GM12875 (cell line): ENCODE measurements at regions not wholly inside any gene's neighbourhood (a gene's known extent, or its start where the extent isn't known, plus 50 kb on each side); places are given as distances from the start of the nearest gene placed in this dataset.
A peak's percentile ranks its signal among the peaks of the same experiment; 100 is the strongest.

Experiments
- H3K4me3 ChIP-seq: one replicate; pipeline ENCODE4 v1.5.1; 2011; ENCODE audit warnings: low read depth, low read length, control low read depth
- TF ChIP-seq, protein P1 (sequence below): IDR thresholded peaks from 2 replicates; pipeline ENCODE4 v1.5.1; 2011; ENCODE audit warnings: low read depth, mild to moderate bottlenecking, control low read depth, inconsistent platforms, low read length, moderate library complexity, borderline replicate concordance; ENCODE audit not compliant: insufficient read depth

DNA sequence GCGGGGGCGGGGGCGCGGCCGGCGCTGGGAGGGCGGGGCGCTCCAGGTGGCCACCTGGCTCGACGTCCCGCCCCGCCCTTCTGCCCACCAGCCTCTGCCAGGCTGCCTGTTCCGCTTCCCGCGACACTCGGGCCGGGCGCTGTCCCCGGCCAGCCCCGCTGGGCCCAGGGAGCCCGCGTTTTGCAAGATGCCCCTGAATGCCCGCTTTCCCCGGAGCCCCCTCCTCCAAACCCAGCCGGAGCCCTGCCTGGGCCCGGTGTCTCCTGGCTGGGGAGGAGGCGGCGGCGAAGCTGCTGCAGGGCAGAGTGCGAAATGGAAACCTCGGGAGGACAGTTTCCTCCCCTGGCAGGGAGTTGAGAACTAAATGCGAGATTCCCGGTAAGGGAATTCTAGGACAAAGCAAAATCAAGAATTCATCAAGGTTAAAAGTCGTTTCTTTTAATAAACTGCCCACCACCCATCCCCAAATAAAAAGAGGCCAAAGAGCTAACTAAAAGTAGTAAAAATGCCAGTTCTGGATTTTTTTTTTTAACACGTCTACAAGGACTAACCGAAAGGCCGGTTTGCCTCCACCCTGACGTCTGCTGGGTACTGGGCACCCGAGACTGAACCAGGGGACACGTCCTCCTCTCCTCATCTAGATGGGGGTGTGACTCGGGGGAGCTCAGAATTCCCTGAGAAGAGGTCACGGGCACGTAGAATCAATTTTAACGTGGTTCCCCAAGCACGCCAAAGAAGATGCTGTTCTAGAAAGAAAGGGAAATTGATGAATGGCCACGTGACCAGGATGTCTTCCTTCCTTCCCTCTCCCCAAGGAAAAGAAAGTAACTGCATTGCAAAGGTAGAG is 200.4 kb upstream of the NFE2L3 start:
- H3K4me3 ChIP-seq, result peak overlapping the region; percentile 50
- TF ChIP-seq, protein P1, sequence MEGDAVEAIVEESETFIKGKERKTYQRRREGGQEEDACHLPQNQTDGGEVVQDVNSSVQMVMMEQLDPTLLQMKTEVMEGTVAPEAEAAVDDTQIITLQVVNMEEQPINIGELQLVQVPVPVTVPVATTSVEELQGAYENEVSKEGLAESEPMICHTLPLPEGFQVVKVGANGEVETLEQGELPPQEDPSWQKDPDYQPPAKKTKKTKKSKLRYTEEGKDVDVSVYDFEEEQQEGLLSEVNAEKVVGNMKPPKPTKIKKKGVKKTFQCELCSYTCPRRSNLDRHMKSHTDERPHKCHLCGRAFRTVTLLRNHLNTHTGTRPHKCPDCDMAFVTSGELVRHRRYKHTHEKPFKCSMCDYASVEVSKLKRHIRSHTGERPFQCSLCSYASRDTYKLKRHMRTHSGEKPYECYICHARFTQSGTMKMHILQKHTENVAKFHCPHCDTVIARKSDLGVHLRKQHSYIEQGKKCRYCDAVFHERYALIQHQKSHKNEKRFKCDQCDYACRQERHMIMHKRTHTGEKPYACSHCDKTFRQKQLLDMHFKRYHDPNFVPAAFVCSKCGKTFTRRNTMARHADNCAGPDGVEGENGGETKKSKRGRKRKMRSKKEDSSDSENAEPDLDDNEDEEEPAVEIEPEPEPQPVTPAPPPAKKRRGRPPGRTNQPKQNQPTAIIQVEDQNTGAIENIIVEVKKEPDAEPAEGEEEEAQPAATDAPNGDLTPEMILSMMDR, result no peak

DNA sequence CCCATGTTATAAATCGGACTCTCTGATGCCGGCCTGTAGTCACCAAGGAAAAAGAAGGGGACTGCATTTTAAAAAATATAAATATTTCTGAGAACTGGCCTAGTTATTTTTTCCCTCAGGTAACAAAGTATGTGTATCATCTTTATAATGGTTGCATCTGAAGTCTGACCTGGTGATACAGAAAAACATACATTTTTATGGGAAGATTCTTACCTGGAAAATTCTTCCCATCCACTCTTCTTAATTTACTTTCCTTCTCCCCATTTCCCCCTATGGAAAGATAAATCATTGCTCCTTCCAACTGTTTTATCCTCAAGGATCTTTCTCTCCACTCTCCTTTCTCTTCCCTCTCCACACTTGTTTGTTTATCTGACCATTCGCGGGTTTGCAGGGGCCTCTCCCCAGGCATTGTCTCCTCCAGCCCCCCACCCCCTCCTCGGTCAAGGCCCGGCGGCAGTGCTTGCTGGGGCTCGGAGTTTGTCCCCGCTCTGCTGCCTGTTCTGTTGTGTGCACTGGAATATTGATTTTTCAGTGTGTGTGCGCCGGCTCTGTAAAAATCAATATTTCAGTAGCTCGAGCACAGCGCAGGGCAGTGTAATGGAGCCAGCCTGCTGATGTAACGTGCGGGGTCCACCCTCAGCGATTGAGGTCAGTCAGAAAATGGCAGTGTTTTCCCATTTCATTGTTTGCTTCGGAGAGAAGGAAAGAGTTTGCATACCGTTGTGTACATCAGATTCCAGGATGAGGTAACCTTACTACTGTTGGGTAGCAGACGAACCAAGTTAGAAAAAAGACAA is 199.5 kb upstream of the NFE2L3 start:
- H3K4me3 ChIP-seq, result no peak overlapping the region

DNA sequence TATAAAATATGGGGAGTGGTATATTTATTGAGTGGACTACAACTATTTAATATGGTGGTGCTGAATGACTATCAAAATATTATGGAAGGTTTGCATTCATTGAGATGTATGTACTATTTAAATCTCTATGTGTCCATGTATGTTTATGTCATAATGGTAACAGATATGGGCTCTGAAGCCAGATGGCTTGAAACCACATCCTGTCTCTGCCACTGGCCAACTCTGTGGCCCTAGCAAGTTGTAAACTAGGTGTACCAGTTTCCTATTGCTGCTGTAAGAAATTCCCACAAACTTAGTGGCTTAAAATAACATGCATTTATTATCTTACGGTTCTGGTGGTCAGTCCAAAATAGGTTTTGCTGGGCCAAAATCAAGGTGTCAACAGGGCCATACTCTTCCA is 198.1 kb upstream of the NFE2L3 start:
- no peak overlapping the region for H3K4me3 ChIP-seq
- TF ChIP-seq, protein P1, result no peak

More for the DNA sequence above, 199.5 kb upstream of the NFE2L3 start:
- TF ChIP-seq, protein P1, result no peak

DNA sequence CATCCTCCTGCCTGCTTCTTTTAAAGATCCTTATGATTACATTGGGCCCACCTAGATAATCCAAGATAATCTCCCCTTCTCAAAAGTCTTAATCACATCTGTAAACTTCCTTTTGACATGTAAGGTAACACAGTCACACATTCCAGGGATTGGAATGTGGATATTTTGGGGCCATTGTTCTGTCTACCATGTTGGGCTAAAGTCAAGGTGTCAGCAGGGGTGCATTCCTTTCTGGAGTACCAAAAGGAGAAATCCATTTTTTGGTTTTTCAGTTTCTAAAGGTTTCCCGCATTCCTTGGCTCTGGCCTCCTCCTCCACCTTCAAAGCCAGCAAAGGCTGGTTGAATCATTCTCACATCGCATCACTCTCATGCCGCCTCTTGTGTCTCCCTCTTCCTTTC is 197.6 kb upstream of the NFE2L3 start:
- TF ChIP-seq, protein P1, result no peak
- no peak overlapping the region for H3K4me3 ChIP-seq

DNA sequence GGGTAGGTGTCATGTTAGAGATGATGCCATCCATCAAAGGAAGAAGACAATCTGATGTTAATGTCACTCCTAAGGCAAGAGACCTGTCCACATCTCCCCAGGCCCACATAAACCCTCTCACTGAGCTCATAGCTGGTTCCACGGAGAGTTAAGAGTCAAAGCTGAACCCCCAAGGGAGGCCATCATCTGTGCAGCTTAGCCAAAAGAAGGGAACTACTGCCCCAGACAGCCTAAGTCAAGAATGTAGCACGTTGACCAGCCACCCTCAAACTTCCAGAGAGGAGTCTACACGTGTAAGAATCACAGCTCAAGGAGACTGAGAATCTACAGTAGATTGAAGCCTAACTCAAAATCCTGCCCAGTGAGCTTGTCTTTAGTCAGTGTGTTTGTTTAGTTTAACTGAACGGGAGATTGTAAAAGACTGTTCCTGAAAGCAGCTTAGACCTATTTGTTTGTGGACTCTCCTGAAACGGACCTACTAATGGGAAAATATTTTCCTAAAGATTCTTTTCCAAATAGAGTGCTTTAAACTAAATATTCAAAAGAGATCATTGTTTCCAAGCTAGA is 192.7 kb upstream of the NFE2L3 start:
- TF ChIP-seq, protein P1, result no peak
- no peak overlapping the region for H3K4me3 ChIP-seq

DNA sequence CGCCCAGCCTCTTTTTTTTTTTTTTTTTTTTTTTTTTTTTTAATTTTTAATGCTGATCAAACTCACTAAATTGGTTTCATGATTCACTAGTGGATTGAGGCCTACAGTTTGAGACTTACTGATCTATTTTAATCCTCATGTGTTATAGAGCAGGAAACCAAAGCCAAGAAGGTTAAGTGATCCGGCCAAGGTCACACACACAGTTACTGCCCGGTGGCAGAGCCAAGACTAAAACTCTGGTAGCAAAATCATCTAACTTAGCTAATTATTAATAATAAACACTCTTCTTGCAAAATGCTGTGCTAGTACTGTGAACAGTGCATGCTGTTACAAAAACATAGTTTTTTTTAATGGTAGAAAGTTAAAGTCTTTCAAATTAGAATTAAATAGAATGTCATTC is 188.3 kb upstream of the NFE2L3 start:
- H3K4me3 ChIP-seq, result no peak overlapping the region

More for the DNA sequence above, 188.3 kb upstream of the NFE2L3 start:
- TF ChIP-seq, protein P1, result no peak
